ENCODE measurements at regions not wholly inside any gene's neighbourhood (a gene's known extent, or its start where the extent isn't known, plus 50 kb on each side); places are given as distances from the start of the nearest gene placed in this dataset.

- TF ChIP-seq CTCF (IDR thresholded peaks at IDR 0.05) (no peak), POLR2A (IDR thresholded peaks at IDR 0.05) (no peak)
Measured at GRCh38 chr19:31708520-31708919, 359.3 kb upstream of the TSHZ3 start.
